ENCODE measurements at regions not wholly inside any gene's neighbourhood (a gene's known extent, or its start where the extent isn't known, plus 50 kb on each side); places are given as distances from the start of the nearest gene placed in this dataset.

DNA sequence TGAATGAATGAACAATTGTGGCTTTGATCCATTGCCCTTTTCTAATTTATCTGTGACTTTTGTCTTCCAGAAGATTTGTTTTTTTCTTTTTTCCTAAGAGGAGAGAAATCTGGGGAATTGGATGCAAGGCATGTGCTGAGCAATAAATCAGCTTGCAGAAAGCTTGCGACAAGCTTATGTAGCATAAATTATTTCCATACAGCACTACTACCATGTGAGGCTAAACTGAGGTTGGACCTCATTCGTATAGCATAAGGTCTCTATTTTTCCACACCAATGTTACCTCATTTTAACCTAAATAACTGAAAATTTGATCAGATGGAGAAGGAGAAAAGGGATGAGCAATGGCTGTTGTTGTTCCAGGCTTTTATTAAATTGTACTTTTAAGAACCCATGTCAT, 455.6 kb downstream of the TUSC7 start:
- ATAC-seq = no peak

More for the DNA sequence above, 455.6 kb downstream of the TUSC7 start:
- Histone ChIP-seq H2AFZ (peak overlapping the region; percentile 57; the same call in 1 of the 2 replicates), H3K4me2 (no peak overlapping the region), H4K20me1 (replicated peaks; ENCODE audit: insufficient read depth) (no peaks in the 10 kb centered on the region), H3F3A (replicated peaks; ENCODE audit: low read depth) (no peaks in the 10 kb centered on the region), H3K27me3 (ENCODE audit: insufficient read depth) (no peaks in the 10 kb centered on the region), H3K4me1 (ENCODE audit: insufficient read depth) (no peaks in the 10 kb centered on the region; the same call in 1 of the 2 replicates), H3K36me3 (ENCODE audit: insufficient read depth) (no peaks in the 10 kb centered on the region), H3K9me2 (ENCODE audit: insufficient read depth) (no peaks in the 10 kb centered on the region), H3K27ac (ENCODE audit: low read depth) (no peak overlapping the region), H3K79me2 (replicated peaks; ENCODE audit: insufficient read depth) (no peaks in the 10 kb centered on the region), H3K4me3 (no peak overlapping the region)
- H3K27me3 Mint-ChIP-seq (ENCODE audit: insufficient read depth, low read depth, poor library complexity) = no peaks in the 10 kb centered on the region
- peak overlapping the region; percentile 34; the same call in 1 of the 2 replicates for H3K27ac Mint-ChIP-seq
- TF ChIP-seq, protein P1, sequence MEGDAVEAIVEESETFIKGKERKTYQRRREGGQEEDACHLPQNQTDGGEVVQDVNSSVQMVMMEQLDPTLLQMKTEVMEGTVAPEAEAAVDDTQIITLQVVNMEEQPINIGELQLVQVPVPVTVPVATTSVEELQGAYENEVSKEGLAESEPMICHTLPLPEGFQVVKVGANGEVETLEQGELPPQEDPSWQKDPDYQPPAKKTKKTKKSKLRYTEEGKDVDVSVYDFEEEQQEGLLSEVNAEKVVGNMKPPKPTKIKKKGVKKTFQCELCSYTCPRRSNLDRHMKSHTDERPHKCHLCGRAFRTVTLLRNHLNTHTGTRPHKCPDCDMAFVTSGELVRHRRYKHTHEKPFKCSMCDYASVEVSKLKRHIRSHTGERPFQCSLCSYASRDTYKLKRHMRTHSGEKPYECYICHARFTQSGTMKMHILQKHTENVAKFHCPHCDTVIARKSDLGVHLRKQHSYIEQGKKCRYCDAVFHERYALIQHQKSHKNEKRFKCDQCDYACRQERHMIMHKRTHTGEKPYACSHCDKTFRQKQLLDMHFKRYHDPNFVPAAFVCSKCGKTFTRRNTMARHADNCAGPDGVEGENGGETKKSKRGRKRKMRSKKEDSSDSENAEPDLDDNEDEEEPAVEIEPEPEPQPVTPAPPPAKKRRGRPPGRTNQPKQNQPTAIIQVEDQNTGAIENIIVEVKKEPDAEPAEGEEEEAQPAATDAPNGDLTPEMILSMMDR (conservative IDR thresholded peaks at IDR 0.05; ENCODE audit: low read depth in 2 of 2) = no peak
- TF ChIP-seq, protein P2, sequence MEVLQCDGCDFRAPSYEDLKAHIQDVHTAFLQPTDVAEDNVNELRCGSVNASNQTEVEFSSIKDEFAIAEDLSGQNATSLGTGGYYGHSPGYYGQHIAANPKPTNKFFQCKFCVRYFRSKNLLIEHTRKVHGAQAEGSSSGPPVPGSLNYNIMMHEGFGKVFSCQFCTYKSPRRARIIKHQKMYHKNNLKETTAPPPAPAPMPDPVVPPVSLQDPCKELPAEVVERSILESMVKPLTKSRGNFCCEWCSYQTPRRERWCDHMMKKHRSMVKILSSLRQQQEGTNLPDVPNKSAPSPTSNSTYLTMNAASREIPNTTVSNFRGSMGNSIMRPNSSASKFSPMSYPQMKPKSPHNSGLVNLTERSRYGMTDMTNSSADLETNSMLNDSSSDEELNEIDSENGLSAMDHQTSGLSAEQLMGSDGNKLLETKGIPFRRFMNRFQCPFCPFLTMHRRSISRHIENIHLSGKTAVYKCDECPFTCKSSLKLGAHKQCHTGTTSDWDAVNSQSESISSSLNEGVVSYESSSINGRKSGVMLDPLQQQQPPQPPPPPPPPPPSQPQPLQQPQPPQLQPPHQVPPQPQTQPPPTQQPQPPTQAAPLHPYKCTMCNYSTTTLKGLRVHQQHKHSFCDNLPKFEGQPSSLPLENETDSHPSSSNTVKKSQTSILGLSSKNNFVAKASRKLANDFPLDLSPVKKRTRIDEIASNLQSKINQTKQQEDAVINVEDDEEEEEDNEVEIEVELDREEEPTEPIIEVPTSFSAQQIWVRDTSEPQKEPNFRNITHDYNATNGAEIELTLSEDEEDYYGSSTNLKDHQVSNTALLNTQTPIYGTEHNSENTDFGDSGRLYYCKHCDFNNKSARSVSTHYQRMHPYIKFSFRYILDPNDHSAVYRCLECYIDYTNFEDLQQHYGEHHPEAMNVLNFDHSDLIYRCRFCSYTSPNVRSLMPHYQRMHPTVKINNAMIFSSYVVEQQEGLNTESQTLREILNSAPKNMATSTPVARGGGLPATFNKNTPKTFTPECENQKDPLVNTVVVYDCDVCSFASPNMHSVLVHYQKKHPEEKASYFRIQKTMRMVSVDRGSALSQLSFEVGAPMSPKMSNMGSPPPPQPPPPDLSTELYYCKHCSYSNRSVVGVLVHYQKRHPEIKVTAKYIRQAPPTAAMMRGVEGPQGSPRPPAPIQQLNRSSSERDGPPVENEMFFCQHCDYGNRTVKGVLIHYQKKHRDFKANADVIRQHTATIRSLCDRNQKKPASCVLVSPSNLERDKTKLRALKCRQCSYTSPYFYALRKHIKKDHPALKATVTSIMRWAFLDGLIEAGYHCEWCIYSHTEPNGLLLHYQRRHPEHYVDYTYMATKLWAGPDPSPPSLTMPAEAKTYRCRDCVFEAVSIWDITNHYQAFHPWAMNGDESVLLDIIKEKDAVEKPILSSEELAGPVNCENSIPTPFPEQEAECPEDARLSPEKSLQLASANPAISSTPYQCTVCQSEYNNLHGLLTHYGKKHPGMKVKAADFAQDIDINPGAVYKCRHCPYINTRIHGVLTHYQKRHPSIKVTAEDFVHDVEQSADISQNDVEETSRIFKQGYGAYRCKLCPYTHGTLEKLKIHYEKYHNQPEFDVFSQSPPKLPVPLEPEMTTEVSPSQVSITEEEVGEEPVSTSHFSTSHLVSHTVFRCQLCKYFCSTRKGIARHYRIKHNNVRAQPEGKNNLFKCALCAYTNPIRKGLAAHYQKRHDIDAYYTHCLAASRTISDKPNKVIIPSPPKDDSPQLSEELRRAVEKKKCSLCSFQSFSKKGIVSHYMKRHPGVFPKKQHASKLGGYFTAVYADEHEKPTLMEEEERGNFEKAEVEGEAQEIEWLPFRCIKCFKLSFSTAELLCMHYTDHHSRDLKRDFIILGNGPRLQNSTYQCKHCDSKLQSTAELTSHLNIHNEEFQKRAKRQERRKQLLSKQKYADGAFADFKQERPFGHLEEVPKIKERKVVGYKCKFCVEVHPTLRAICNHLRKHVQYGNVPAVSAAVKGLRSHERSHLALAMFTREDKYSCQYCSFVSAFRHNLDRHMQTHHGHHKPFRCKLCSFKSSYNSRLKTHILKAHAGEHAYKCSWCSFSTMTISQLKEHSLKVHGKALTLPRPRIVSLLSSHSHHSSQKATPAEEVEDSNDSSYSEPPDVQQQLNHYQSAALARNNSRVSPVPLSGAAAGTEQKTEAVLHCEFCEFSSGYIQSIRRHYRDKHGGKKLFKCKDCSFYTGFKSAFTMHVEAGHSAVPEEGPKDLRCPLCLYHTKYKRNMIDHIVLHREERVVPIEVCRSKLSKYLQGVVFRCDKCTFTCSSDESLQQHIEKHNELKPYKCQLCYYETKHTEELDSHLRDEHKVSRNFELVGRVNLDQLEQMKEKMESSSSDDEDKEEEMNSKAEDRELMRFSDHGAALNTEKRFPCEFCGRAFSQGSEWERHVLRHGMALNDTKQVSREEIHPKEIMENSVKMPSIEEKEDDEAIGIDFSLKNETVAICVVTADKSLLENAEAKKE (CRISPR knock-in tag; IDR thresholded peaks at IDR 0.05) = no peak
- no peak for TF ChIP-seq POLR2AphosphoS5 (IDR thresholded peaks at IDR 0.05; ENCODE audit: low read depth)
- no peak for TF ChIP-seq CREB1 (CRISPR knock-in tag; IDR thresholded peaks at IDR 0.05; ENCODE audit: low read depth)
- no peak for TF ChIP-seq ZNF331 (CRISPR knock-in tag; IDR thresholded peaks at IDR 0.05; ENCODE audit: low read depth)
- TF ChIP-seq NANOG (IDR thresholded peaks at IDR 0.05; ENCODE audit: borderline replicate concordance) = no peak
- no peak for TF ChIP-seq STAT1 (IDR thresholded peaks at IDR 0.05; ENCODE audit: unreplicated experiment)
- TF ChIP-seq, protein P3, sequence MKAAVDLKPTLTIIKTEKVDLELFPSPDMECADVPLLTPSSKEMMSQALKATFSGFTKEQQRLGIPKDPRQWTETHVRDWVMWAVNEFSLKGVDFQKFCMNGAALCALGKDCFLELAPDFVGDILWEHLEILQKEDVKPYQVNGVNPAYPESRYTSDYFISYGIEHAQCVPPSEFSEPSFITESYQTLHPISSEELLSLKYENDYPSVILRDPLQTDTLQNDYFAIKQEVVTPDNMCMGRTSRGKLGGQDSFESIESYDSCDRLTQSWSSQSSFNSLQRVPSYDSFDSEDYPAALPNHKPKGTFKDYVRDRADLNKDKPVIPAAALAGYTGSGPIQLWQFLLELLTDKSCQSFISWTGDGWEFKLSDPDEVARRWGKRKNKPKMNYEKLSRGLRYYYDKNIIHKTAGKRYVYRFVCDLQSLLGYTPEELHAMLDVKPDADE (IDR thresholded peaks at IDR 0.05) = no peak
- no peak for TF ChIP-seq EZH2 (IDR thresholded peaks at IDR 0.05; ENCODE audit: low read depth, unreplicated experiment)
- TF ChIP-seq EZH2phosphoT487 (IDR thresholded peaks at IDR 0.05; ENCODE audit: unreplicated experiment) = no peak
- TF ChIP-seq JUNB (IDR thresholded peaks at IDR 0.05; ENCODE audit: unreplicated experiment) = no peak
- TF ChIP-seq, protein P4, sequence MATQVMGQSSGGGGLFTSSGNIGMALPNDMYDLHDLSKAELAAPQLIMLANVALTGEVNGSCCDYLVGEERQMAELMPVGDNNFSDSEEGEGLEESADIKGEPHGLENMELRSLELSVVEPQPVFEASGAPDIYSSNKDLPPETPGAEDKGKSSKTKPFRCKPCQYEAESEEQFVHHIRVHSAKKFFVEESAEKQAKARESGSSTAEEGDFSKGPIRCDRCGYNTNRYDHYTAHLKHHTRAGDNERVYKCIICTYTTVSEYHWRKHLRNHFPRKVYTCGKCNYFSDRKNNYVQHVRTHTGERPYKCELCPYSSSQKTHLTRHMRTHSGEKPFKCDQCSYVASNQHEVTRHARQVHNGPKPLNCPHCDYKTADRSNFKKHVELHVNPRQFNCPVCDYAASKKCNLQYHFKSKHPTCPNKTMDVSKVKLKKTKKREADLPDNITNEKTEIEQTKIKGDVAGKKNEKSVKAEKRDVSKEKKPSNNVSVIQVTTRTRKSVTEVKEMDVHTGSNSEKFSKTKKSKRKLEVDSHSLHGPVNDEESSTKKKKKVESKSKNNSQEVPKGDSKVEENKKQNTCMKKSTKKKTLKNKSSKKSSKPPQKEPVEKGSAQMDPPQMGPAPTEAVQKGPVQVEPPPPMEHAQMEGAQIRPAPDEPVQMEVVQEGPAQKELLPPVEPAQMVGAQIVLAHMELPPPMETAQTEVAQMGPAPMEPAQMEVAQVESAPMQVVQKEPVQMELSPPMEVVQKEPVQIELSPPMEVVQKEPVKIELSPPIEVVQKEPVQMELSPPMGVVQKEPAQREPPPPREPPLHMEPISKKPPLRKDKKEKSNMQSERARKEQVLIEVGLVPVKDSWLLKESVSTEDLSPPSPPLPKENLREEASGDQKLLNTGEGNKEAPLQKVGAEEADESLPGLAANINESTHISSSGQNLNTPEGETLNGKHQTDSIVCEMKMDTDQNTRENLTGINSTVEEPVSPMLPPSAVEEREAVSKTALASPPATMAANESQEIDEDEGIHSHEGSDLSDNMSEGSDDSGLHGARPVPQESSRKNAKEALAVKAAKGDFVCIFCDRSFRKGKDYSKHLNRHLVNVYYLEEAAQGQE (IDR thresholded peaks at IDR 0.05; ENCODE audit: unreplicated experiment) = no peak
- no peak for TF ChIP-seq ZNF114 (CRISPR knock-in tag; IDR thresholded peaks at IDR 0.05)
- H3K4me1 Mint-ChIP-seq = peaks cover 16% of the 10 kb centered on the region
- H3K36me3 Mint-ChIP-seq (ENCODE audit: low read depth) = no peaks in the 10 kb centered on the region
- no peak for DNase-seq (ENCODE audit: low spot score)
- H3K4me3 Mint-ChIP-seq = no peak overlapping the region
- H3K9me3 Mint-ChIP-seq = no peaks in the 10 kb centered on the region; the same call in 2 of the 3 replicates

All from GM23338 (cell line).